SK-N-SH (cell line): ENCODE measurements at regions not wholly inside any gene's neighbourhood (a gene's known extent, or its start where the extent isn't known, plus 50 kb on each side); places are given as distances from the start of the nearest gene placed in this dataset.

Experiments
- POLR2AphosphoS5 ChIP-seq: IDR thresholded peaks from 2 replicates; pipeline ENCODE4 v1.6.1; 2012; ENCODE audit warnings: low read depth, low read length
- TF ChIP-seq, protein P1 (sequence below): fragments of 200-600 bp; sonication (generic); IDR thresholded peaks from 2 replicates; pipeline ENCODE4 v1.6.1; 2017; ENCODE audit warnings: antibody characterized with exemption, mild to moderate bottlenecking, moderate library complexity

DNA sequence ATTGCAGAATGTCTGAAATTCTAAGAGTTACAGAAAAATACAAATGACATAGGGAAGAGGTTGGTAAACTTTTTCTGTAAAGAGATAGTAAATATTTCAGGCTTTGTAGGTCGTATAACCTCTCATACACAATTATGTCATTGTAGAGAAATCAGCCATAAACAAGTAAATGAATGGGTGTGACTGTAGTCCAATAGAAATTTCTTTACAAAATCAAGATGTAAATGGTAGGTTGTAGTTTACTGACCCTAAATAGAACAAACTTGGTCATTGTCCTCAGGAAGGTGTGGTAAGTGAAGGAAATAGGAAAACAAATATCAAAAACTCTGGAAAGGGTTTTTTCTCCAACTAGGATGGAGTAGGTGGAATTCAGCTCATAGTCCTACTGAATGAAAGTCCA is 415.5 kb upstream of the SPHKAP start:
- TF ChIP-seq, protein P1, sequence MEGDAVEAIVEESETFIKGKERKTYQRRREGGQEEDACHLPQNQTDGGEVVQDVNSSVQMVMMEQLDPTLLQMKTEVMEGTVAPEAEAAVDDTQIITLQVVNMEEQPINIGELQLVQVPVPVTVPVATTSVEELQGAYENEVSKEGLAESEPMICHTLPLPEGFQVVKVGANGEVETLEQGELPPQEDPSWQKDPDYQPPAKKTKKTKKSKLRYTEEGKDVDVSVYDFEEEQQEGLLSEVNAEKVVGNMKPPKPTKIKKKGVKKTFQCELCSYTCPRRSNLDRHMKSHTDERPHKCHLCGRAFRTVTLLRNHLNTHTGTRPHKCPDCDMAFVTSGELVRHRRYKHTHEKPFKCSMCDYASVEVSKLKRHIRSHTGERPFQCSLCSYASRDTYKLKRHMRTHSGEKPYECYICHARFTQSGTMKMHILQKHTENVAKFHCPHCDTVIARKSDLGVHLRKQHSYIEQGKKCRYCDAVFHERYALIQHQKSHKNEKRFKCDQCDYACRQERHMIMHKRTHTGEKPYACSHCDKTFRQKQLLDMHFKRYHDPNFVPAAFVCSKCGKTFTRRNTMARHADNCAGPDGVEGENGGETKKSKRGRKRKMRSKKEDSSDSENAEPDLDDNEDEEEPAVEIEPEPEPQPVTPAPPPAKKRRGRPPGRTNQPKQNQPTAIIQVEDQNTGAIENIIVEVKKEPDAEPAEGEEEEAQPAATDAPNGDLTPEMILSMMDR = no peak
- TF ChIP-seq POLR2AphosphoS5 = no peak
